GM12865 (cell line): ENCODE measurements at regions not wholly inside any gene's neighbourhood (a gene's known extent, or its start where the extent isn't known, plus 50 kb on each side); places are given as distances from the start of the nearest gene placed in this dataset.

ENCODE experiments used
- DNase-seq: peaks from one replicate; pipeline ENCODE4 v3.0.0; 2010; ENCODE audit warnings: low read depth
- H3K4me3 ChIP-seq: 2 replicates; pipeline ENCODE4 v1.5.1; 2011; ENCODE audit warnings: mild to moderate bottlenecking, low read depth, low read length, control low read depth
- CTCF ChIP-seq: IDR thresholded peaks from 2 replicates; pipeline ENCODE4 v1.5.1; 2011; ENCODE audit warnings: low read length, control low read depth, low read depth, inconsistent platforms; ENCODE audit not compliant: insufficient read depth; ENCODE audit errors: missing control alignments

GRCh38 chr12:127531542-127531941 lies 735.4 kb upstream of the TMEM132C start:
- H3K4me3 ChIP-seq: no peak overlapping the region
- TF ChIP-seq CTCF: no peak
- no peak for DNase-seq

- no peak for TF ChIP-seq CTCF
- no peak for DNase-seq
- no peak overlapping the region for H3K4me3 ChIP-seq
These were observed 733.6 kb upstream of the TMEM132C start for GRCh38 chr12:127533353-127533752.

GRCh38 chr12:127536833-127537428 lies 730.0 kb upstream of the TMEM132C start:
- TF ChIP-seq CTCF: no peak
- no peak for DNase-seq
- no peak overlapping the region for H3K4me3 ChIP-seq

- DNase-seq: no peak
- TF ChIP-seq CTCF: no peak
- no peak overlapping the region for H3K4me3 ChIP-seq
These were observed 728.7 kb upstream of the TMEM132C start for GRCh38 chr12:127538316-127538715.

GRCh38 chr12:127539226-127539858 lies 727.6 kb upstream of the TMEM132C start:
- H3K4me3 ChIP-seq: no peak overlapping the region
- no peak for TF ChIP-seq CTCF
- no peak for DNase-seq

- DNase-seq: no peak
- TF ChIP-seq CTCF: no peak
- no peak overlapping the region for H3K4me3 ChIP-seq
These were observed 724.6 kb upstream of the TMEM132C start for GRCh38 chr12:127542391-127542790.

- H3K4me3 ChIP-seq: no peak overlapping the region
- DNase-seq: no peak
- no peak for TF ChIP-seq CTCF
These were observed 724.0 kb upstream of the TMEM132C start for GRCh38 chr12:127542931-127543330.
